RPMI7951 (cell line): ENCODE measurements at regions not wholly inside any gene's neighbourhood (a gene's known extent, or its start where the extent isn't known, plus 50 kb on each side); places are given as distances from the start of the nearest gene placed in this dataset.
"Not testable (repeated sequence)": the region's sequence is repeated elsewhere in the genome, so short reads cannot be mapped to it uniquely, and the experiment has no call there.

Source experiments
- DNase-seq: peaks from one replicate; pipeline ENCODE4 v3.0.0-alpha.2; 2012; ENCODE audit warnings: low read depth

DNA sequence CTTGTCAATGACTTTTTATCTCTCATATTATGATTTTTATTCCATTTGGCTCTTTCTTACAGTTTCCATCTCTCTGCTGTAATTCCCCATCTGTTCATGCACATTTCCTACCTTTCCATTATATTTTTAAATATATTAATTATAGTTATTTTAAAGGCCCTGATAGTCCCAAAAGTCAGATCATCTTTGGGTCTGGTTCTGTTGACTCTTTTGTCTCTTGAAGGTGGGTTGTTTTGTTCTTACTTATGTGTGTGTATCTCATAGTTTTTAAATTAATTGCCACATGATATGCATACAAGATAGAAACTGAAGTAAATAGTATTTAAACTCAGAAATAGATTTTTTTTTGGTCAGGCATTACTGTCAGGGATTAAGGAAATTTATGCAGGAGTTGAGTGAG lies 178.0 kb upstream of the AJAP1 start:
- no peak for DNase-seq

DNA sequence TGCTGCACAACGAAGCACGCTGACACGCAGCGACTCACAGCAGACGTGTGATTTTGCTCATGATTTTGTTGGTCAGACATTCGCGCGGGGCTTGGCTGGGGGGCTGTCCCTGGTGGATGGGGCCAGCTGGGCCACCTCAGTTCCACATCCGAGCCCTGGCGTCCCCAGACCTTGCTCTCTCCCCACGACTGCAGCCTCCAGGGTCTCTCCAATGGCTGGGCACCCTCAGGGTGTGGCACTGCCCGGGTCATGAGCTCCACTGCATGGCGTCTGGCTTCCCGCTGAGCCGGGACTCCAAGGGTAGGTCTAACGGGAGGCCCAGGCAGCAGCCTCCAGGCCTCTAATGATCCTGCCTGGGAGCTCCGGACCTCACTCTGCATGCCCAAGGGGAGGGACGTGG lies 173.0 kb upstream of the AJAP1 start:
- no peak for DNase-seq

DNA sequence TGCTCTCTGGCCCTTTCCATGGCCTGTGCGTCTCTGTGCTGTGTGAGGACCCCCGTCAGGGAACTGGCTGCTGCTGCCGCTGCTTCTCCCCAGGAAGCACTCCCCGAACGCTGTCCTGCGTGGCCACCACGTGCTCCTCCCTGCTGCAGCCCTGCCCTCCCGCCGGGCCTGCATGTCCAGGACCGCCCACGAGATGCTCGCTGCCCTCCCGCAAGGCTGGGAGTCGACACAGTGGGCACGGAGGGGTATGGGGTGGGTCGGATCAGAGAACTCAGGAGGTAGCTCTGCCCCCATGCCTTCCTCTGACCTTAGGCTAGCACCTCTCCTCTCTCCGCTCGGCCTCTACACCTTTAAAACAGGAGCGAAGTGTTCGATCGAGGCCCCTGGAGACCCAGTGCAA lies 171.9 kb upstream of the AJAP1 start:
- DNase-seq = no peak

DNA sequence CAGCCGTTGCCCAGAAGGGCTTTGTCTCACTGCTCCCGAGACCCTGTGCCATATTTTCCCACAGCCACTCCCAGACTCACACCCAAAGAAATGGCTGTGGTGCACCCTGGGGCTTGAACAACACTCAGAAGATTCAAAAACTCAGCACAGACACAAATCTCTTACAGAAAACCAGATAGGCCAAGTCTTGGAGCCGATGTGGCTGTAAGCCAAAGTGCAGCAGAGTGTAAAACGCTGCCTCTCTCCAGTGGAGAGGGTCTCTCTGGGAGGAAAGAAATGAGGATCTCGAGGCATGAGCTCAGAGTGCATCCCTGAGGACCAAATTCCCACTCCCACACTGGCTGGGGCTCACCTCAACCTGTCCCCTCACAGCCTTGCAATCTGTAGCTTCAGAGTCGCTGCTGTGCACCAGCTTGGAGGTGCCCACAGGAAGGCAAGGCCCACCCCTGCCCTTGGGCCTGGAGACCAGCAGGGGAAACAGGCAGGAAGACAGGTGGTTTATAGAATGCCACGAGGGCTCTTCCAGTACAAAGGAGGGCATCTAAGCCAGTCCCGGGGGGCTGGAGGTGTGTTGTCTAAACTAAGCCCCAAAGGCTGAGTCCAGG lies 171.3 kb upstream of the AJAP1 start:
- no peak for DNase-seq

DNA sequence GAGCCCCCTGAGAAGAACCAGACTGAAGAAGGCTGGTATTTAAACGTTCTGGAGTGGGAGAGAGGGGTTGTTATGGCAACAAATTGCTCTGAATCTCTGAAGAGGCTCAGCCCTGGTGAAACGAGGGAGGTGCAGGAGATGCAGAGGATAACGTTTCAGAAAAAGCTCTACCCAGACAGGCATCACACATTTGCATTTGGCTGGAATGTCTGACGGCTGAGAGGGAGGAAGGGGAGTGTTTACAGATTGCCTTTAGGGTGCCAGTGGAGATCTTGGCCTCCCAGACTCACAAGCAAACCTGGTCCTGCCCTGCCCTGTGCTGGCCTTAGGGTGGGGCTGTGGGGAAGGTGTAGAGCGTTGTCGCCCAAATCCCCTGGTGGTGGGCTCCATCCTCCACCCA lies 169.0 kb upstream of the AJAP1 start:
- no peak for DNase-seq

DNA sequence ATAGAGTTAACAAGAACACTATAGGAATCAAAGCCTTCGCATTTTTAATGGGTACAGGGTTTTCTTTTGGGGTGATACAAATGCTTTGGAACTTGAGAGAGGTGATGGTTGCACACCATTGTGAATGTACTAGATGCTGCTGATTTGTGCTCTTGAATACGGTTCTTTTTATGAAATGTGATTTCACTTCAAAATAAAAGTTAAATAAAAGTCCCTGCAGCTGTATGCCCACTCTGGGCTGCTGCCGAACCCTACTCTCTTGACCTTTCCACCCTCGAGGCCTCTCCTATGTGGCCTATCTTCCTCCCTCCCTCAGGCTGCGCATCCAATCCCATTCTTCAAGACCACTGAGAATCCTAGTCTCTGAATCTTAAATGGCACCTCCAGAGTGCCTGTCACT lies 168.5 kb upstream of the AJAP1 start:
- DNase-seq = no peak

DNA sequence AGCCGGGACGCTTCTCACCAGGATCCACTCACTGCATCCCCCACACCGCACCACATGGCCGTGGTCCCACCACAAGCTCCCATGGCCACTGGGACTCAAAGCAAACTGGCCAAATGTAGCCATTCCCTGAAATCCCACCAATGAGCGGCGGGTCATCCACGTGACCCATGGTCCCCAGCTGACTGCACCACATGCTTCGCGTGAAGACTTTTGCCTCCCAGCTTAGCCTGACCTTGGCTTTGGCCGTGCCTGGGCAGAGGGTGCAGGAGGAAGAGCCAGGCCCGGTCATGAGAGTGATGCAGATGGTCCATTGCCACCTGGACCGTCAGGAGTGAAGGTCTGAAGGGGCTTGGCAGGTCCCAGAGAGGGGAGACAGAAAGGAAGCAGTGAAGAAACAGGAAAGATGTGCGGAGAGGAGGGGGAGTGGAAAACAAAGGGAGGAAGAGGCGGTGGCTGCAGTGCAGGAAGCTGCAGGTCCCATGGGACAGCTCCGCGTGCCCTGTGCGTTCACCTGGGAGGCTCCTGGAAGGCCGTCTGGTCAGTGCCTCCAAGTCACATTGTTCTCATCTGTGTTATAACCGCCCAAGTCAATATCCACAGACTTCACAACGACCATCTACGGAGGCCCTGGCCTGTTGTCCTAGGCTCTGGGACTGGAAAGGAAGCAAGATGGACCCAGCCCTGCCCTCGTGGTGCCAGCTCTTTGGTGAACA lies 167.8 kb upstream of the AJAP1 start:
- DNase-seq = no peak

DNA sequence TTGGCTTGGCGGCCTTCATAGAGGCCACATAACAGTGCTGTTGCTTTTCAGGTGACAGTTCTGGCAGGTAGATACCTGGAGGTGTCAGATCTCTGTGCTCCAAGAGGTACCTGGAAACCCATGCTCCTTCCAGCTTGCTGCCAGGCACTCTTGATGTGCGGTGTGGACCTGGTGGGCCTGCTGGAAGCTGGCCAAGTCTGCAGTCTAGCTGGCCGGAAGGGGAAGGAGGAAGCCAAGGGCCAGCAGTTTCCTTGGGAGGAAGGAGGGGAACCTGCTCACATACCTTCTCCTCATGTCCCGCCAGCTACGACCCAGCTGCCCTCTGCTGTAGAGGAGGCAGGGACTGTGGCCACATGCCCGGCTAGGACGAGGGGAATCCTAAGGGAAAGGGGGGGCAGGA lies 166.4 kb upstream of the AJAP1 start:
- DNase-seq = no peak

DNA sequence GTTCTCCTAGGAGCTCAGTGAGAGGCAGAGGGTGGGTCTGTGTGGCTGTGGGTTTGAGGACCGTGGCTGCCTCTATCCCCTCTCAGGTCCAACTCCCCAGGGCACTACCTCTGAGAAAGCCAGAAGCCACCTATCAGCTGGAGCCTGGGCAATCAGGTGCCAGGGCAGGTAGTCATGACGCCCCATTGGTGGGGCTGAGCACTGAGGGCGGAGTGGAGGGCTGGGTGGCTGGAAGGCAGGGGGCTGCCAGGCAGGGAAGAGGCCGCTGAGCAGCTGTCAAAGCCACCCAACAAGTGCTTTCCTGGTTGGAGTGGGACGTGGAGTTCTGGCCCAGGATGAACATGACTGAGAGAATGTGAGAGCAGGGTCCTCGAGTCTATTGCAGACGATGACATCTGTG lies 164.9 kb upstream of the AJAP1 start:
- DNase-seq = no peak

DNA sequence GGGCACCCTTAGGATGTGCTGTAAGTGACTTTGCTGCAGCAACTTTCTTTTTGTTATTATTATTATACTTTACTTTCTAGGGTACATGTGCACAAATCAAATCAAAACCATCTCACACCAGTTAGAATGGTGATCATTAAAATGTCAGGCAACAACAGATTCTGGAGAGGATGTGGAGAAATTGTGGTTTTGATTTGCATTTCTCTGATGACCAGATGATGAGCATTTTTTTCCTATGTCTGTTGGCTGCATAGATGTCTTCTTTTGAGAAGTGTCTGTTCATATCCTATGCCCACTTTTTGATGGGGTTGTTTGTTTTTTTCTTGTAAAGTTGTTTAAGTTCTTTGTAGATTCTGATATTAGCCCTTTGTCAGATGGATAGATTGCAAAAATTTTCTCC lies 164.4 kb upstream of the AJAP1 start:
- DNase-seq = not testable (repeated sequence)

DNA sequence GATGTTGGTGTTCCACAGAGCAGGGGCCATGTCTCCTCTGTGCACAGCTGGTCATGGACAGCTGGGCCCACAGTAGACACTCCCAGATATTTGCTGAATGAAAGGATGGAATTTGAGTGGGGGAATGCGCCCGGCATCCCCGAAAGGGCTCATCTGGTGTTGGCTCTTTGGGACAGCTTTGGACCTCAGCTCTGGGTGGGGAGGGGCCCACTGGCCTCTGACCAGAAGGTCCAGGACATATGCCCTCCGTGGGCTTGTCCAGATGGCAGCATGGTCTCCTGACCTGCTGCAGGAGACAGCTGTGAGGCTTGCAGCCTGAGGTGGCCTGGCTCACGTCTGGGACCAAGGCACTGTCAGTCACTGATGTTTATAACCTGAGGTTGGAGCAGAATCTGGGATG lies 160.4 kb upstream of the AJAP1 start:
- no peak for DNase-seq

DNA sequence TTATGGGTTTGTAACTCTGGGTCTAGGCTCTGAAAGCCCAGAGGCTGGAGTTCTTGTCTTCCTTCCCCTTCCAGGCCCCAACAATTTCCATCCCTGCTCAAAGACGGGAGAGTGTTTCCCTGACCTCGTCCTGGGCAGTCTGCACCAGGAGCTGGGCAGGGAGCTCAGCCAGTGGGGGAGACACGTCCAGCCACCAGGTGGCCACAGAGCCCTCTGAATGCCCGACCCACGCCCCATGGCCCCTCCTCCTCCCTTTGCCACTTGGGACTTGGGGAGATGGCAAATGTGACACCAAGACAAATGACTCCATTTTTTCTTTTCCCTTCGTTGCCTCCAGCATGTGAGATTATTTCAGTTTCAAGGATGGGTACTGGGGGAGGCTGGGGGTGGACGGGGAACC lies 159.9 kb upstream of the AJAP1 start:
- DNase-seq = no peak

DNA sequence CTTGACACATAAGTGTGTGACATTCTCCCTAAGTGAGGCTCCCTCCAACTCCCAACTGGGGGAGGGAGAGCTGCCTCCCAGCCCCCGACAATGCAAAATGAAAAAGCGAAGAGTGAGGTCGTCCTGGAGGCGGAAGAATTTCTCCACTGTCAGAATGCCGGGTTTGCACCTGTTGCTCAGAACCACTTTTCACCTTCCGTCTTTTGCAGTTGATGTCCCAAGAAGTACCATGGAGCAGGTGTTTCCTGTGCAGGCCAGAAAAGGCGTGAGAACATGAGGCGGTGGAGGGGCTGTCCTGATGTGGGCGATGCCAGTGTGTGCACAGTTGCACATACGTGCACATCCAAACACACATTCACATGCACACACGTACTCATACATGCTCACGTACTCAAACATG lies 158.6 kb upstream of the AJAP1 start:
- DNase-seq = no peak

DNA sequence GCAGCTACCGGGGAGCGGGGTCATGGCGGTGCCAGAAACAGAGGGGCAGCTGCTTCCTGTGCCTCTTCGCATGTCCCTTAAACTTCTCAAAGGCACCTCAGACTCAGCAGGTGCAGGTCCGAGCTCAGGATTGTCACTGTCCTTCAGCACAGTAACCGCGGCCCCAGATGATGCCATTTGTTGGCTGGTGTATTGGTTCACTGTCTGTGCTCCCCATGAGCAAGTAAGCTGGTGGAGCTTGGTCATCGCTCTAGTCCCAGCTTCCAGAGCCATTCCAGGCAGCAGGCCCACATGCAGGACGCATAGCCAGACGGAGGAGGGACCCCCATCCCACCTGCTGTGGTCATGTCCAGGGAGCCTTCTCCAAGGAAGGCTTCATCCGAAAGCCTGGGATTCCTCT lies 154.0 kb upstream of the AJAP1 start:
- no peak for DNase-seq

DNA sequence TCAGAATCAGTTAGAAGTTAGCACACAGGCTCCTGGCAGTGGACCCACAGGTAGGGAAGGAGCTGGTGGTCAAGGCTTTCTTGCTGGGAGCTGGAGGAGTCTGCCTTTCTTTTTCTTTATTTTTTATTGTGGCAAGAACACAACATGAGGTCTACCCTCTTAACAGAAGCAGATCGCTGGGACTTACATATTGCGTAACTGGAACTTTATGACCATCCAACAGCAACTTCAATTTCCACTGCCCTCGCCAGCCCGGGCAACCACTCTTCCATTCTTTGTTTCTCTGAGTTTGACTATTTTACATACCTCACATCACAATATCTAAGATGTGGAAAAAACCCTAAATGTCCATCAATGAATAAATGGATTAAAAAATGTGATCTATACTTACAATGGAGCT lies 147.8 kb upstream of the AJAP1 start:
- DNase-seq = no peak

DNA sequence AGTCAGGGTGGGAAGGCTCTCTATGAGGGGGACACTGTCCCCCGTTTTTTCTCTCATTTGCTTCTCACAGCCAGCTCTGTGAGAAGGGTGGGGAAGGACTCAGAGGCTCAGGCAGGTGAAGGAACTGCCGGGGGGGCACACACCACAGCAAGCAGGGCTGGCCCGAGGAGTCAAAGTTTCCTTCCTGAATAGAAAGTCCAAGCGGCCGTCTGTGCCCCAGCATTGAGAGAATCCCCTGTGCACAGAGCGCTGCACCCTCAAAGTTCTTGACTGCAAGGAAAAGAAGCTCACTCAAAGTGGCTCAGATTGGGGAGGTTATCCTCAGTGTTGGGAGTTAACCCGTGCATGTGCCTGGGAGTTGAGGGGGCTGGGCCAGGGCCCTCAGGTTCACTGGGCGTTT lies 145.2 kb upstream of the AJAP1 start:
- no peak for DNase-seq

DNA sequence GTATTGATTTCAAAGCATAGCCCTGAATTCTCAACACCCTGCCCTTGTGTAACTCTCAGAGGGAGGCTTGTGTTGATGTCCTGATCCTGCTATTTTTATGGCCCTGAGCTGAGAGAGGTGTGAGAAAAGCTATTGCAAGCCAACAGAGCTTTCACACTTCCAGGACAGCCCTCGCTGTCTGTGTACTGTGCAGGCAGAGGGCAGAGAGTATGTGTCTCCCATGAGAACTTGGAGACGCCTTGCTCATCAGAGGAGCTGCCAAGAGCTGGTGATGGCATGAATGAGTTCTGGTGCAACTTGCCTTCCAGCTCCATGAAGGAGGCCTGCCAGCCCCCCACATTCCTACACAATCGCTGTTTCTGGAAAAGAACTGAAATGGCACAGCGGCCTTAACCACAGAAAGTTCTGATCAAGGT lies 144.1 kb upstream of the AJAP1 start:
- DNase-seq = no peak

DNA sequence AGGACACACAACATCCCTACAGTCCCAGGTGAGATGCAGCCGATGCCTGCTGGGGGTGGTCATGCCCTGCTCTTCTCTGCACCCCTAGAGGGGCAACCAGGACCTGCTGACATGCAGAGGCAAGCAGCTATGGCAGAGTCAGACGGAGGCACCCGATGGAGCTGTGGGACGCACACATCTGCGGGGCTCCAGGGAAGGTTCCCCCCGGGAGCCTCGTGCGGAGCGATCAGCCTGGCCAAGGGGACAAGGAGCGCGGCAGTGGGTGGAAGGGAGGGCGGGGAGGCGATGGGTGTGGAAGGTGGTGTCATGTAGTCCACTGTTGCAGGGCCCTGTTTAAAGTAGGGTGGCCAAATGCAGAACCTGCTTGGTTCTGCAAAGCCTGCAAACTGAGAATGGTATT lies 143.0 kb upstream of the AJAP1 start:
- DNase-seq = no peak

DNA sequence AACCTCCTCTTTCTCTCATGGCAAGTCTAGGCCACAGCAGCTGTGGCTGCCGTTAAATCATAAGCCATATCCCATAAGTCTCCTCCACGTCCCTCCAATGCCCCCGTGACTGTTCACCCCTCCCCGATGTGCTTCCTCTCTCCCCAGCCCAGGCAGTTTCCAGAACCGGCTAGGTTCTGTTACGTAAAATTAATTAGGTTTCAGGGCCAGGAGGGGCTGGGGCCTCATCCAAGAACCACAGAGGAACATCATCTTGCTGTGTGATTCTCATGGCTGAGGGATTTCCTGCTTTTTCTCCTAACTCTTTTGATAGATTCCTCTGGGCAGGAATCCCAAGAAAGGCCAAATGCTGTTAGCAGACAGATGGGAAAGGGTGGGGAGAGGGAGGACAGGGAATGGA lies 141.8 kb upstream of the AJAP1 start:
- no peak for DNase-seq

DNA sequence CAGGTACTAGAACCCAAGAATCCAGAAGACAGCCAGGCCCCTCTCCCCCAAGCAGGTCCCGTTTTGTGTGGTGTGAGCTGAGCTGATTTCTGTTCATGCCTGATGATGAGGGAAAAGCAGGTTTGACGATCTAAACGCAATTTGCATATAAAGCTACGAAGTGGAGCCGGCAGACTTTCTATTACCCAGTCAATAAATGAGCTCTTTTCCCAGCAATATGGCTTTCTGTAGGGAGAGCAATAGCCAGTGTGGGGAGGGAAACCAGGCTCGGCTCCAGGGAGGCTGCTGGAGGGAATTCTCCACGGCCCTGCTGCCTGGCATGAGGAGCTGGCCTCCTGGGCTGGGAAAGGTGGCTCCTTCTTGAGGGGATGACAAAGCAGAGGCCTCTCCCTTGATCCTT lies 140.7 kb upstream of the AJAP1 start:
- no peak for DNase-seq

DNA sequence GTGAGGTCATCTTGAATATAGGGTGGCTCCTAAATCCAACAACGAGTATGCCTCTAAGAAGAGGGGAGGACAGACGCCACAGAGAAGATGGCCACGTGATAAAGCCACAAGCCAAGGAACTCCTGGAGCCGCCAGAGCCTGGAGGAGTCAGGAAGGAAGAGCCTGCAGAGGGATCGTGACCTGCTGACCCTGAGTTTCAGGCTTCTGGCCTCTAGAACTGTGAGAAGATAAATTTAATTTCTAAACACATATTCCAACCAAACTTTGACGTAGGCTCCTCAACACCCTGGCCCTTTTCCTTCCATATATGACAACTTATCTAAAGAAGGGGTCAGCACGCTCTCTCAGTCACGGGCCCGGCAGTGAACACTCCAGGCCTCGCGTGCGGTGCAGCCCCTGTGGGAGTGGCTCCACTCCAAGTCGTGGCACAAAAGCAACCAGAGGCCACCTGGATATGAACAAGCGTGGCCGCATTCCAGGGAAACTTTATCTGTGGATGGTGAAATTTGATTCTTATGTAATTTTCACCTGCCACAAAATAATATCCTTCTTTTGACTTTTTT lies 138.6 kb upstream of the AJAP1 start:
- no peak for DNase-seq

DNA sequence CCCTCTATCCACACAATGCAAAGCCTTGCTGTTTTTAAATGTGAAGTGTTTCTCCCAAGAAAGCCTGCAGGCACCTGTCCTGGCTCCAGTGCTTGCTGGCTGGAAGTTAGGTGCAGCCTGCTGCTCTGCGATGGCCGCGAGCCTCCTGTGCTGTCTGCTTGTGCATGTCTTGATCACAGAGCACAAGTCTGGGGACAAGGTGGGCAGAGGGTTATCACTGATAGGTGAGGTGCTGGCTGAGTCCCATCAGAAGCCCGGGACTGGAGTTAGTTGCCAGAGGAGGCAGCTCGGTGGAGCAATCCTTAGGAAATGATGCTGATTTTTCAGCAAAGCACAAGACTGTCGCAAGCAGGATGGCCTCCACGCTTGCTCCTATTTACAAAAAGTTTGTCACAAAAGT lies 137.8 kb upstream of the AJAP1 start:
- no peak for DNase-seq

DNA sequence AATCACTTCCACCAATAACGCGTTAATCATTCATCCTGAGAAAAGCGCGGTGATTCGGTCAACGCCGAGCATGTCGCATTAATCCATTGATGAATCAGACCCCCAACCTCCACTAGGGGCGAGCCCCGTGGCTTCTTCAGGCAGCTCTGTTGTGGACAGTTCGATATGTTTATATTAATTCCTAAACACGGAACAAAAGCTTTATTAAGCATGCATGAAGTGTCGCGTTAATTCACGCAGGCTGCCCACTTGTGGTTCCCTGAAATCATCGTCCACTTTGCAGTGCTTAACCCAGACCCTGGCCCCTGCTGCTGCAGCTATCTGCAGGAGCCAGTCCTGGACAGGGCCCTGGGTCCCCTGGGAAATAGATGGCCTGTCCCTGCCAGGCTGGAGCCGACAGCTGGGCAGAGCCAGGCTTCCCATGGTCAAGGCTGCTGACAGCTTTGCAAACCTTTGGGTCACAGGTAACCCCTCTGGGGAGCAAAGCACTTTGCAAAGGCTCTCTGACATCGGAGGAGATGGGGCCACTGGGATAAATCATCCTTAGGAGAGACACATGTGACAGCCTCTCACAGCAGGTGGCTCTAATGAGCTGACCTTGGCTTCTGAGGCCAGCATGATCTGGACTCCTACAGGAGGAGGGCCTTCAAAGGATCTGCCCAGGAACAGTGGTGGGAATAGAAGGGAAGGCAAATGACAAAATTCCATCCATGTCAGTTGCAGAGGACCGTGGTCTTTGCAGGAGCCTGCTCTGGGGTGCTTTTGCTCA lies 137.0 kb upstream of the AJAP1 start:
- DNase-seq = no peak
